ENCODE measurements at regions not wholly inside any gene's neighbourhood (a gene's known extent, or its start where the extent isn't known, plus 50 kb on each side); places are given as distances from the start of the nearest gene placed in this dataset.
A peak's percentile ranks its signal among the peaks of the same experiment; 100 is the strongest.

DNA sequence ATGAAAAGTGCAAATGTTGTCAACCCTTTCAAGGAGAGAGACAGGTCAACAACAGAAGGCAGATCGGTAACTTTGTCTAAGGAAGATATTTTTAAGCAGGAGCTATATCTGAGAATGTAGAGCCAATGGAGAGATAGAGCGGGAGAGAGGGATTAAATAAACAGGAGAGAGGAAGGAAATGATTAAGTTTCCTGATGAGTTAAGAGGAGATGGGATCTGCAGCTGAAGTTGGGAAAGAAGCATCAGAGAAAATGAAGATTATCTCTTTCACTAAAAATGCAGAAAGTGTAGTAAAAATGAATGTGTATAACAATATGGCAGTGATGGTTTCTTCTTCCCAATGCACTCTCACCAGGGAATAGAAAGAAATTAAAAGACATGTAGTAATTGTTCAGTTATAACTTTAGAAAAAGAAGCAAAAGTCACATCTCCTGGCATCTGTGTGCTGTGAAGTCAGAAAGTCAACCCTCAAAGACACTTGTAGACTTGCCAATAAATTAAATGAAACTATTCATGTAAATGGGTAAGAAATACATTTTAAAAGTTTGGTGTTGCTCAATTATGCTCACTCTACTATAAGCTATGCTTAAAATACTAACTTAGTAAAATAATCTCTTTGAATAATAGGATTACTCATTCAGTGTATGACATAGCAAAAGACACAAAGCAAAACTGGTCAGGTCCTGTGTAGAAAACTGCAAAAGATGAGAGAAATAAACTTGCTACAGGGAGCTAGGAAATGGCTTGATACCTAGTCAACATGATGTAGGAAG lies 264.6 kb downstream of the ZIC4 start:
- H3K23ac ChIP-seq (ENCODE audit: low read depth, low read length), result no peak overlapping the region
- BruUV-seq (replicated peaks), result no TSS peak
- ATAC-seq (ENCODE audit: low read depth) (no peak), DNase-seq (peak; percentile 11)
- H3K36me3 ChIP-seq (ENCODE audit: control insufficient read depth, insufficient read depth, low read length), result no peaks in the 10 kb centered on the region
- intact Hi-C loops (cut with micrococcal nuclease), result loop anchor here (2.0 kb wide), 1 partner anchor 17 kb away; no protein-coding TSS in a partner anchor
- WGBS, 2 experiments (ENCODE audit: extremely low coverage in 2 of 2, insufficient read length in 1 of 2), result 40% methylated on average over 1 of the region's 2 CpGs; no CpG with 5 or more reads in 1 of the 2 experiments
- no peak overlapping the region for H2BK15ac ChIP-seq (ENCODE audit: low read depth, low read length)
- in situ Hi-C loops (cut with MboI; ENCODE audit: low sequenced_read_pairs), result no loop called here
- no peak overlapping the region for H3K56ac ChIP-seq (ENCODE audit: extremely low read depth, insufficient read depth, low read length)
- H3K27me3 ChIP-seq (ENCODE audit: control insufficient read depth, insufficient read depth, low read length), result no peaks in the 10 kb centered on the region
- H2BK5ac ChIP-seq (ENCODE audit: low read depth, low read length, poor library complexity, severe bottlenecking), result no peak overlapping the region
- H4K91ac ChIP-seq (ENCODE audit: insufficient read depth, low read depth, low read length), result no peak overlapping the region
- no peak overlapping the region for H2BK120ac ChIP-seq (ENCODE audit: low read depth, low read length)
- H3K9me1 ChIP-seq (ENCODE audit: insufficient read depth, low read length), result no peaks in the 10 kb centered on the region
- CTCF ChIA-PET, result interaction anchor here (0.8 kb wide), 1 partner anchor 13 kb away, joined by 3 read pairs; no protein-coding TSS in a partner anchor
- H3K4me2 ChIP-seq (ENCODE audit: low read depth, low read length), result no peak overlapping the region
- no peak overlapping the region for H3K14ac ChIP-seq (replicated peaks; ENCODE audit: low read depth, low read length)
- H4K8ac ChIP-seq (ENCODE audit: low read depth in 2 of 2, low read length in 2 of 2), result no peak overlapping the region
- no peak overlapping the region for H3K4ac ChIP-seq (ENCODE audit: low read depth, low read length)
- no peak overlapping the region for H2BK20ac ChIP-seq (ENCODE audit: low read depth, low read length)
- H3K9ac ChIP-seq (ENCODE audit: low read depth, low read length), result no peak overlapping the region
- no peak overlapping the region for H3K27ac ChIP-seq (ENCODE audit: insufficient read depth, low read length)
- no peak overlapping the region for H3K4me3 ChIP-seq (ENCODE audit: insufficient read depth, low read depth, low read length)
- H2AFZ ChIP-seq (replicated peaks; ENCODE audit: low read length, poor library complexity), result no peak overlapping the region
- H4K5ac ChIP-seq (ENCODE audit: low read depth, low read length), result no peak overlapping the region
- no peaks in the 10 kb centered on the region for H3K4me1 ChIP-seq (ENCODE audit: control insufficient read depth, insufficient read depth, low read length)
- H4K20me1 ChIP-seq (ENCODE audit: insufficient read depth, low read length), result no peaks in the 10 kb centered on the region
- no peak overlapping the region for H3K18ac ChIP-seq (ENCODE audit: low read depth, low read length)
- no peak overlapping the region for H2AK5ac ChIP-seq (ENCODE audit: low read depth, low read length)
- H3K79me1 ChIP-seq (ENCODE audit: low read depth in 1 of 2, low read length in 2 of 2), result no peaks in the 10 kb centered on the region
- no peaks in the 10 kb centered on the region for H3K9me3 ChIP-seq (ENCODE audit: control insufficient read depth, insufficient read depth, low read length)
- H2AK9ac ChIP-seq (replicated peaks; ENCODE audit: low read depth, low read length, poor library complexity), result no peak overlapping the region
- dilution Hi-C loops (cut with HindIII; ENCODE audit: low sequenced_read_pairs, unreplicated experiment), result no loop called here
- POLR2A ChIA-PET (ENCODE audit: unreplicated experiment), result no interaction called here
- no peak for TF ChIP-seq CEBPB (IDR thresholded peaks at IDR 0.05; ENCODE audit: low read depth, low read length)
- TF ChIP-seq RFX5 (IDR thresholded peaks at IDR 0.05; ENCODE audit: low read depth, low read length), result no peak
- TF ChIP-seq, protein P1, sequence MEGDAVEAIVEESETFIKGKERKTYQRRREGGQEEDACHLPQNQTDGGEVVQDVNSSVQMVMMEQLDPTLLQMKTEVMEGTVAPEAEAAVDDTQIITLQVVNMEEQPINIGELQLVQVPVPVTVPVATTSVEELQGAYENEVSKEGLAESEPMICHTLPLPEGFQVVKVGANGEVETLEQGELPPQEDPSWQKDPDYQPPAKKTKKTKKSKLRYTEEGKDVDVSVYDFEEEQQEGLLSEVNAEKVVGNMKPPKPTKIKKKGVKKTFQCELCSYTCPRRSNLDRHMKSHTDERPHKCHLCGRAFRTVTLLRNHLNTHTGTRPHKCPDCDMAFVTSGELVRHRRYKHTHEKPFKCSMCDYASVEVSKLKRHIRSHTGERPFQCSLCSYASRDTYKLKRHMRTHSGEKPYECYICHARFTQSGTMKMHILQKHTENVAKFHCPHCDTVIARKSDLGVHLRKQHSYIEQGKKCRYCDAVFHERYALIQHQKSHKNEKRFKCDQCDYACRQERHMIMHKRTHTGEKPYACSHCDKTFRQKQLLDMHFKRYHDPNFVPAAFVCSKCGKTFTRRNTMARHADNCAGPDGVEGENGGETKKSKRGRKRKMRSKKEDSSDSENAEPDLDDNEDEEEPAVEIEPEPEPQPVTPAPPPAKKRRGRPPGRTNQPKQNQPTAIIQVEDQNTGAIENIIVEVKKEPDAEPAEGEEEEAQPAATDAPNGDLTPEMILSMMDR (conservative IDR thresholded peaks at IDR 0.05; ENCODE audit: low read depth, low read length), result no peak
- TF ChIP-seq BHLHE40 (IDR thresholded peaks at IDR 0.05; ENCODE audit: low read depth, low read length), result no peak
- no peak for TF ChIP-seq CHD1 (IDR thresholded peaks at IDR 0.05; ENCODE audit: low read depth, low read length)
- no peak for TF ChIP-seq MAZ (IDR thresholded peaks at IDR 0.05; ENCODE audit: borderline replicate concordance, low read depth, low read length)
- TF ChIP-seq, protein P2, sequence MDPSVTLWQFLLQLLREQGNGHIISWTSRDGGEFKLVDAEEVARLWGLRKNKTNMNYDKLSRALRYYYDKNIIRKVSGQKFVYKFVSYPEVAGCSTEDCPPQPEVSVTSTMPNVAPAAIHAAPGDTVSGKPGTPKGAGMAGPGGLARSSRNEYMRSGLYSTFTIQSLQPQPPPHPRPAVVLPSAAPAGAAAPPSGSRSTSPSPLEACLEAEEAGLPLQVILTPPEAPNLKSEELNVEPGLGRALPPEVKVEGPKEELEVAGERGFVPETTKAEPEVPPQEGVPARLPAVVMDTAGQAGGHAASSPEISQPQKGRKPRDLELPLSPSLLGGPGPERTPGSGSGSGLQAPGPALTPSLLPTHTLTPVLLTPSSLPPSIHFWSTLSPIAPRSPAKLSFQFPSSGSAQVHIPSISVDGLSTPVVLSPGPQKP (IDR thresholded peaks at IDR 0.05; ENCODE audit: borderline replicate concordance, low read depth, low read length), result no peak
- TF ChIP-seq NFE2L2 (IDR thresholded peaks at IDR 0.05; ENCODE audit: low read depth, low read length), result no peak
- TF ChIP-seq RCOR1 (IDR thresholded peaks at IDR 0.05; ENCODE audit: insufficient replicate concordance, low read length), result no peak
- no peak for TF ChIP-seq MAFK (IDR thresholded peaks at IDR 0.05; ENCODE audit: low read depth, low read length)
- TF ChIP-seq, protein P3, sequence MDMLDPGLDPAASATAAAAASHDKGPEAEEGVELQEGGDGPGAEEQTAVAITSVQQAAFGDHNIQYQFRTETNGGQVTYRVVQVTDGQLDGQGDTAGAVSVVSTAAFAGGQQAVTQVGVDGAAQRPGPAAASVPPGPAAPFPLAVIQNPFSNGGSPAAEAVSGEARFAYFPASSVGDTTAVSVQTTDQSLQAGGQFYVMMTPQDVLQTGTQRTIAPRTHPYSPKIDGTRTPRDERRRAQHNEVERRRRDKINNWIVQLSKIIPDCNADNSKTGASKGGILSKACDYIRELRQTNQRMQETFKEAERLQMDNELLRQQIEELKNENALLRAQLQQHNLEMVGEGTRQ (IDR thresholded peaks at IDR 0.05; ENCODE audit: low read depth, low read length), result no peak
- TF ChIP-seq MXI1 (IDR thresholded peaks at IDR 0.05; ENCODE audit: borderline replicate concordance, low read depth, low read length), result no peak
- no peak for TF ChIP-seq FOS (IDR thresholded peaks at IDR 0.05; ENCODE audit: low read depth, low read length)
- no peak for TF ChIP-seq POLR2A (IDR thresholded peaks at IDR 0.05; ENCODE audit: low read depth, low read length)
